Stimulated activated CD4-positive, alpha-beta T cell treated with anti-CD3 and anti-CD28 coated beads, Interleukin-1b, Interleukin-23, amount 100 ng/mL, for 24 hours (primary cell): ENCODE measurements at regions not wholly inside any gene's neighbourhood (a gene's known extent, or its start where the extent isn't known, plus 50 kb on each side); places are given as distances from the start of the nearest gene placed in this dataset.
"Not testable (repeated sequence)": the region's sequence is repeated elsewhere in the genome, so short reads cannot be mapped to it uniquely, and the experiment has no call there.

ENCODE experiments used
- DNase-seq, 4 experiments: peaks; one replicate each; pipeline ENCODE4 v3.0.0-alpha.2; 2020; ENCODE audit warnings: low read depth in 4 of 4, low spot score in 1 of 4

DNA sequence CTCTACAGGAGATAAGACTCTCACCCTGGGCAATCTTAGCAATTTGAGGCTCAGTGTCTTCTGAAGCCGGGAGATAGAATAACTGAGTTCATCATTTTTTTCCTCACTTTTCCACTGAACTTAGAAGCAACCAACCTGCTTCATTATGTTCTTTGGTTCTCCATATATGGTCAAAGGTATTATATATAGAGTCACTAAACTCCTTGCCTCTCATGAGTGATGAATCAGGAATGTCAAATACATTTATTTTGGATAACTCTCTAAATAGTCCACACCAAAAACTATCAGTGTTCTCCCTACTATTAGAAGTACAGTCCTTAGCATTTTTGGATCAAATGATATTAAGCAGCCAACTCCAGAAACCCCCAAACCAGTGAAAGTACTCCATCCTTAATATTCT, 421.5 kb upstream of the EPHA5 start:
- DNase-seq = no peak

DNA sequence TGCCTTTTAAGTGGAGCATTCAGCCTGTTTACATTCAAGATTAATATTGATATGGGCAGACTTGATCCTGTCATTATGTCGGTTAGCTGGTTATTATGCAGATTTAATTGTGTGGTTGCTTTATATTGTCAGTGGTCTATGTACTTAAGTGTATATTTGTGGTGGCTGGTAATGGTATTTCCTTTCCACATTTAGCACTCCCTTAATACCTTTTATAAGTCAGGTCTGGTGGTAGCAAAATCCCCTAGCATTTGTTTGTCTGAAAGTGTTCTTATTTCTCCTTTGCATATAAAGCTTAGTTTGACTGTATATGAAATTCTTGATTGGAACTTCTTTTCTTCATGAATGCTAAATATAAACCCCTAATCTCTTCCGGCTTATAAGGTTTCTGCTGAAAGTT, 403.7 kb upstream of the EPHA5 start:
- DNase-seq = no peak

DNA sequence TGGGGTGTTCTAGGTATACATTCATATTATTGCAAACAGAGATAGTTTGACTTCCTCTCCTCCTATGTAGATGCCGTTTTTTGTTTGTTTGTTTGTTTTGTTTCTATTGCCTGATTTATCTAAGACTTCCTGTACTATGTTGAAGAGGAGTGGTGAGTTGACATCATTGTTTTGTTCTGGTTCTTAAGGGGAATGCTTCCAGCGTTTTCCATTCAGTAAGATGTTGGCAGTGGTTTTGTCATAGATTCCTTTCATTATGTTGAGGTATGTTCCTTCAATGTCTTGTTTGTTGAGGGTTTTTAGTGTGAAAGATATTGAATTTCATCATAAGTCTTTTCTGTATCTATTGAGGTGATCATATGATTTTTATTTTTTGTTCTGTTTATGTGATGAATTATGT, 401.6 kb upstream of the EPHA5 start:
- no peak for DNase-seq

DNA sequence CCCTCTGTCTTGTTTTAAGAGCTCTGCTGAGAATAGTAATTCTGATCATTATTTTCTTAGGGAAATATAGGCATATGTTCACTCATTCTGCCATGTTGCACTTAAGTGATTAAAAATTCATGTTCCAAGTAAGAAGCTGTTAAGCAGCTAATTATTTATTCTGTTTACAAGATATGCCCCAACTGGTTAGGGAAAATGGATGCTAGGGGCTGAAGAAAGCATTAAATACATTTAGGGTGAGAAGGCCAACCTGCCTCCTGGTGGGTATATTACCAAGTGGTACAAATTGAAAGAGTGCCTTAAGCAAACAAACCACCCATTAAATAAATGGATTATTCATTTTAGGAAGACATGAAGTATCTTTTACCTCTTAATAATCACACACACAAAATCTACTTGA, 392.6 kb upstream of the EPHA5 start:
- no peak for DNase-seq

DNA sequence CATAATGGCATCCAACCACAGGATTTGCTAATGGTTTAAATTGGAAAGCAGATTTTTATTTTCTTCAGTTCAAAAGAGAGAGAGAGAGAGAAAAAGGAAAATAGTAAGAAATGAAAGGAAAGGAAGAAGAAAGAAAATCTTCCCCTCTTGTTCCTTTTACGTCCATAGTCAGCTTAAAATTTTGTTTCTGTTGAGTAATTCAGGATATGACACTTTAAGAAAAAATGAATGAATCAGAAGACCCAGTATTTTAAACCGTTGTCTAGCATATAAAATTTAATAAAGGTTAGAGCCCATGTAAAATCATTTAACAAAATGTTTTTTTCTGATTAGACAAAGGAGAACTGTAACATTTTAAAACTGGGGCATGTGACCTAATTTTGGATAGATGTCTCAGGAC, 391.8 kb upstream of the EPHA5 start:
- DNase-seq = no peak

DNA sequence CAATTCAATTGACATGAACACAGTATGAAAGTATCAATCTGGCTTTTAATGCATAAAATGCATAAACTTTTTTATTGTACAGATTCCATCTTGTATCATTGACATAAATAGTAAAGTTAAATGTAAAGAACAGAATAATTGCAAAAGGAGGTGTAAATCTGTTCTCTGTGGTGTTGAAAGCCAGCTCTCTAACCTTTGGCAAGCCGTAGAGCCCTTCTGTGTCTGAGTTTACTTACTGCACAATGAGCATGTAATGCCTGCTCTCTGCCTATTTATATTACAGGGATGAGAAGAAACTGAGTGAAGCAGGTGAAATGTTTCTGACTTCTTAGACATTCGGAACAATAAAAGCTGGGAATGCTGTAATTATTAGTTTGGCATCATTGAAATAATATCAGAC, 389.3 kb upstream of the EPHA5 start:
- no peak for DNase-seq

DNA sequence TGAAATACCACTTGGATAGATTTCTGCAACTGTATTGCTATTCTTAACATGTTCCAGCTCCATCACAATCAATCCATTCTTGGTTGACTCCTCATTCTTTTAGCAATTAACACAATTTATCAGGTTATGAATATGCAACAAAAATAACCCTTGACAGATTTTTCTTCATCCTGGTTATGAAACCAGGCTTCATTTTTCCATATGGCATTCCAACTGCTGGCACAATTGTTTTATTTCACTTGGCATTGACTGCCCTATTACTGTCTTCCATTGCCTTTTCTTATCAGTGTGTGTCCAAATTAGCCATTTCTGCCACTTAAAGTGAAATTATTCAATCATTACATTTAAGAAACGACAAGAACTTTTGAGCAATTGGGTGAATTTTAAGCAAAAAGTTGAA, 388.8 kb upstream of the EPHA5 start:
- DNase-seq = no peak

DNA sequence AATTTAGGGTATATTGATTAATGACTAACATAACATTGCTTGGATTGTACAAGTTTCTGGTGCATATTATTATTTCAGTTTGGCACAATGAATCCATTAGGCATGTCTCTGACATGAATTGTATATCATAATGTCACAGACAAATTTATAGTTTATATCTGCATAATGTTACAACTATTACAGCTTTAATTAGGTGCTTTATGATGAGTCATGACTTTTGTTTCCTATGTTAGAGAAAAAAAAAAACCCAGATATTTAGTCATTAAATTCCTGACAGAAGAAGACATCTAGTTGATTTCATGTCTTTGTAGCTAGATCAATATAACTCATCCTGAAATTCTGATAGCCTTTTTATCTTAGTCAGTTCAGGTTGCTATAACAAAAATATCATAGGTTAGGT, 385.7 kb upstream of the EPHA5 start:
- DNase-seq = no peak

DNA sequence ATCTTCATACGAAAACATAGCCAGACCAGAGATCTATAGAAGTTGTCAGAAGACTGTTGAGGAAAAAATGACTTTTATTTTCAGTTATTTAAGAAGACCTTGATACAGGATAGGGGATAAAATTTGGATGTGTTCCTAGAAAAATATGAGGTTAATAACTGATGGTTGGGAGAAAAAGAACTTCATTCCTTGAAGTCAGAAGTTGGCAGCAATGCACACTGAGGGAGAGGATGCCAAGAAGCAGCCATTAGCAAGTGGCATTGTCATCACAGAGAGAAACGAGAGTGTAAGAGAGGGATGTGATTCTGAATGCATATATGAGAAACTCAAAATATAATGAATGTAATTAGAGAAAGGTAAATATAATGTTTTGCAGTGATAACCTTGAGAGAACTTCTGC, 382.1 kb upstream of the EPHA5 start:
- DNase-seq = no peak

DNA sequence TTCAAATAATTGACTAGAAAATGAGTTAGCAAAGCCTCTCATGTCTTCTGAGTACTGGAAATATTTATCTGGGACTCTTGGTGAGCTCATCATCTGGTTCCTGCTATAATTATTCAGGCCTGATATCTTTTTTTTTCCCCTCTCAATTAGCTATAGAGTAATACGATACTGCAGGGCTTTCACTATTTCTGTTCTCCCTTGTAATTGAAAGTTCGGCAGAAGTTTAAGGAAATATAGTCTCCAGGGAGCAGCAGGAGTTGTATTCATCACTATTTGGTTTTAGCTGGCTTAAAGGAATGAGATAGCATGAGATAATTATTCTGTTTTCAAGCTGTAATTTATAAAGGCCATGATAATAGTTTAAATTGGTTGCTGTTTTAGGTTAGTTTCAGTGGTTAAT, 378.6 kb upstream of the EPHA5 start:
- DNase-seq = no peak

DNA sequence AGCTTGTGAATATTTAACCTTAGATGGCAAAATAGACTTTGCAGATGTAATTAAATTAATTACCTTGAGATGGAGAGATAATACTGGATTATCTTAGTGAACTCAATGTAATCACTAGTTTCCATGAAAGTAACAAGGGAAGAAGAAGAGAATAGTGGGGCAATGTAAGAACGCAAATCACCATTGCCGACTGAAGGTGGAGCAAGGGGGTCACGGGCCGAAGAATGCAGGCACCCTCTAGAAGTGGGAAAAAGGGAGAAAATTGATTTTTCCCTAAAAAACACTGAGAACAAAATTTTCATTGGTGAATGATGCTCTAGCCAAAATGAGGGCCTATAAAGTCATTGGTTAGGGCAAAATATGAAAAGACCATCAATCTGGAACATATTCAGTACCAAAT, 375.6 kb upstream of the EPHA5 start:
- DNase-seq = no peak

DNA sequence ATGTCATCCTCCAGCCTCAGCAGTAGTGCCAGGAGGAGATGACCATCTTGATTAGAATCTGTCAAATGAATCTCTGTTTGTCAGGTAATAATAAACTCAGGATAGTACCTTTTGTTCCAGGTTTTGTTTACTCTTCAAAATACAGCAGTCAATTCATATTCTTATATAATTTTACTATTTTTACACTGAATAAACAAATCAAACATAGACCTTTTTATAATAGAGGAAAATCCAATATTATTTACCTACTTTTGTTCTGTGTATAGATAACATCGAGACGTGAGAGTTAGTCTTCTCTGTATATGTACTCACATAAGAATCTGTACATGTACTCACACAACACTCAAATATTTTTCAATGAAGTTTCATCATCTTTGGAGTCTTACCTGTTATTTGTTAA, 365.4 kb upstream of the EPHA5 start:
- no peak for DNase-seq

DNA sequence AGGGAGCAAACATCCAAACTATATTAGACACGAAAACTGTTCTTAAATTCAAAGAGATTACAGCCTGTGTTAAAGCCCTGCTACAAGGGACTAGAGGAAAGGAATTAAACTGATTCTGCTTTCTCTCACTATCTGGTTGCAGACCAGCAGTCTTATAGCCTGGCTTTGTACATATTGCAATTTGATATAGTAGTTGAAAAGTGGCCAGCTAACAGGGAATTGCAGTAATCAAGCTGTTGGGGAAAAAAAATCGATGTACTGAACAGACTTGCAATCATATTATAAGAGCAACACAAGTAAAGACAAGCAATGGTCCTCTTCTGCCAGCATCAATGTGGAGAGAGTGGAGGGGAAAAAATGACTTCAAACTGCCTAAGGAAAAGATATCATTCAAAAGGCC, 364.4 kb upstream of the EPHA5 start:
- no peak for DNase-seq

DNA sequence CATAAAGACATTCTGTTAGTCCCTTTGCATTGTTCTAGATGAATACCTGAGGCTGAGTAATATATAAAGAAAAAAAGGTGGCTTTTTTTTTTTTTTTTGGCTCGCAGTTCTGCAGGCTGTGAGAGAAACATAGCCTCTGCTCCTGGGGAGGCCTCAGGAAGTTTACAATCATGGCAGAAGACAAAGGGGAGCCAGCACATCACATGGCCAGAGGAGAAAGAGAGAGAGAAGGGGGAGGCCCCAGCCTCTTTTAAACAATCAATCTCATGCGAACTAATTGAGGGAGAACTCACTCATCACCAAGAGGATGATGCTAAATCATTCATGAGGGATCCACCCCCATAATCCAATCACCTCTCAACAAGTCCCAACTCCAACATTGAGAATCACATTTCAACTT, 364.0 kb upstream of the EPHA5 start:
- DNase-seq = no peak

DNA sequence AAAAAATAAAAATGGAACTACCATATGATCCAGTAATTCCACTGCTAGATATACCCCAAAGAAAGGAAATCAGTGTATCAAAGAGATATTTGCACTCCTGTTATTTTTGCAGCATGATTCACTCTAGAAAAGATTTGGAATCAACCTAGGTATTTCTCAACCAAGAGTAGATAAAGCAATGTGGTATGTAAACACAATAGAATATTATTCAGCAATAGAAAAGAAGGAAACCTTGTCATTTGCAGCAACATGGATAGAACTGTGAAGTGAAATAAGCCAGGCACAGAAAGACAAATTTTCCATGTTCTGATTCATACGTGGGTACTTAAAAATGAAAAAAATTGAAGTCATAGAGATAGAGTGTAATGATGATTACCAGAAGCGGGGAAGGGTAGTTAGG, 362.3 kb upstream of the EPHA5 start:
- no peak for DNase-seq

DNA sequence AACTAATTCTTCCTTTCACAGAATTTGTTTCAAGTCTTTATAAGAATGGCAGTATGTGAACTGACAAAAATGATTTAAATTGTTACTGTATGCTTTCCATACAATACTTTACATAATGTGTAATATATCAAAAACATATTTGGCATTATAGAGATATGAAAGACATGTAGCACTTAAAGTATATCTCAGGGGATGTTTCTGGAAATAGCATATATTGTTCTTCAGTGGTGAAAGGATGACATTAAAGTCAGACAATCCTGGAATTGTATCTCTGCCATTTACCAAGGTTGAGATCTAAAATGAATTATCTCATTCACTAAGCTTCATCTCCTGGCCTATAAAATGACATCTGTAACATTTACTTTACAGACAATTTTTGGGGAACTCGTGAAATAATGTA, 358.4 kb upstream of the EPHA5 start:
- DNase-seq = no peak

DNA sequence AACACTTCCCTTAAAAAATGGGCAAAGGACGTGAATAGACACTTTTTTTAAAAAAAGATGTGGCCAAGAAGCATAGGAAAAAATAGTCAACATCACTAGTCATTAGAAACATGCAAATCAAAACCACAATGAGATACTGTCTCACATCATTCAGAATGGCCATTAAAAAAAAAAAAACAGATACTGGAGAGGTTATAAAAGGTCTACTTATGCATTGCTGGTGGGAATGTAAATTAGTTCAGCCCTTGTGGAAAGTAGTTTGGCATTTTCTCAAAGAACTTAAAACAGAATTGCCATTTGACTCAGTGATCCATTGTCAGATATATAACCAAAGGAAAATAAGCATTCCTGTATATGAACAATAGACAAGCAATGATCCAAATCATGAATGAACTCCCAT, 352.8 kb upstream of the EPHA5 start:
- DNase-seq = no peak

DNA sequence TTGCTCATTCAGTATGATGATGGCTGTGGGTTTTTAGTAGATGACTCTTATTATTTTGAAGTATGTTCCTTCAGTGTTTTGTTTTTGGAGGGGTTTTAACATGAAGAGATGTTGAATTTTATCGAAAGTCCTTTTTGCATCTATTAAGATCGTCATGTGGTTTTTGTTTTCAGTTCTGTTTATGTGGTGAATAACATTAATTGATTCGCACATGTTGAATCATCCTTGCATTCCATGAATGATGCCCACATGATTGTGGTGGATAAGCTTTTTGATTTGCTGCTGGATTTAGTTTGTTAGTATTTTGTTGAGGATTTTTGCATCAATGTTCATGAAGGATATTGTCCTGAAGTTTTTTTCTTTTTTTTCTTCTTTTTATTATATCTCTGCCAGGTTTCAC, 347.4 kb upstream of the EPHA5 start:
- no peak for DNase-seq

DNA sequence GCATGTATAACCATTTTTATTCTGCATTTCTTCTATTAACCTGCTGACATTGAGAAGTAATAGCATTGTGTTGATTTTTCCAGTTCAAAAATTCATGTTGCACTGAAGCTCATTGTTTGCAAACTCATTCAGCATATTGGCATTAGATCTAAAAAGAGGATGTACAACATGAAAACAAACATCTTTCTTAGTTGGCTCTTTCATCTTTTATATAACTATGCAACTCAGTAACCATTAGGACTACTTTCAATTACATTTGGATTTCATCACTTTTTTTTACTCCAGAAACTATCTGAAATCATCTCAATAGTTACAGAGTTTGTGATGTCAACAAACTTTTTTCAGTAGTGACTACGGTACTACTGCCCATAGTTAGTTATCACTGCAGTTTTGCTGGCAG, 346.0 kb upstream of the EPHA5 start:
- DNase-seq = no peak

DNA sequence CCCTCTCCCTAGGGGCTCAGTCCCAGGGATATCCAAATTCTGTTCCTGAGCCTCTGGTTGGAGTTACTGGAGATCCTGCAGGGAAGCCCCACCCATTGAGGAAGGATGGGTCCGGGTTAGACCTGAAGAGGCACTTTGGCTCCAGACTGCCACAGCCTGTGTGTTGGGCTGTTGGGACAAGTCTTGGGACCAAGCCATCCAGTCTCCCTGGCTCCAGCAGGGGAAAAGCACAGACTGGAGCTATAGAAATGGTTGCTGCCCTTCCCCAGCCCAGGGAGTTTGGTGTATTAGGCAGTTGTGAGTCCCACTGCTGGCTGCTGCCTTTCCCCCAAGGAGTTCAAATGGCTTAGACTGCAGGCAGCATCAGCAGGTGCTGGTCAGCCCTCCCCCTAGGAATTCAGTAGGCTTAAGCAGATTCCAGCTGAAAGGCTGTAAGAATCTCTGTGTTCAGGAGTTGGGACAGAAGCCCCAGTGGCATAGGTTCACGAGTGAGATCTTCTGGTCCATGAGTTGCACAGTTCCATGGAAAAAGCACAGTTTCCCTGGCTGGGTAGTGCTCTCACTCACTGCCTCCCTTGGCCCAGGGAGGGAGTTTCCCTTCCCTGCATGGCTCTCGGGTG, 344.0 kb upstream of the EPHA5 start:
- no peak for DNase-seq

DNA sequence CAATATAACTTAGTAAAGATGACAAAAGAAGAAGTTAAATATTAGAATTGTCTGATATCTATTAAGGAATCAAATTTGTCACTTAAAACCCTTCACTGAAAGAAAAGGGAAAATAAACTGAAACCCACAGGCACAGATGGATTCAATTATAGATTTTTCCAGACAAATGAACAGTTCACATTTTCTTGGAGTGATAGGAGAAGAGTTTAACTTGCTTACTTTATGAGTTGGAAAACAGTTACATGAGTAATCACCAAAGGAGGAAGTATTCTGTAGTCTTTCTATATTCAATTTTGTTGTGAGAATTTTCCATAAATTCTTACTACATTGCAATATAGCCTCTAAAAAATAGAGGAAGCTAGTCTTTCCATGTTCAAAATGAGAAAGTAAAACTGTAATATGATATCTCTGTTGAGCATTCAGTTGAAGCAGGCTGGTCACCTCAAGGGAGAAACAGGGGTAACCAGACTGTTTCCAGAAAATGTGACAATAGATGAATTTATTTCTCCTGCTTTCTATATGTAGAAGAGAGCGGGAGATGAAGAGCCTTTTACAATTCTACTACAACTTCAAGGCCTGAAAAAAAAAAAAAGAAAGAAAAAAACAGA, 330.3 kb upstream of the EPHA5 start:
- DNase-seq = no peak

DNA sequence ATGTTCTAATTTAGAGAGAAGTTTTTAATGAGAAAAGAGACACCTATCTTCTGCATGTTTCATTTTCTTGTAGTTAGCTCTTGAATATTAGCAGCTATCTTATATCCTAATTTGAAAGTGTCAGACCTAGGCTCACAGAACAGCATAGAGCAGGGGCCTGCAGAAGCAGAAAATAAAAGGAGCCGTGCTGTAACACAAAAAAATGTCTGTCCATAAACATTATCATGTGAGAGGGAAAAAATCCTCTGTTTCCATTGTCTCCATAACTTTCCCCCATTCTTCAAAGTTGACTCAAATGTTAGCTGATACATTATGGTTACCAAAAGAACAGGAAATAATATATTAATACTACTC, 329.2 kb upstream of the EPHA5 start:
- no peak for DNase-seq

DNA sequence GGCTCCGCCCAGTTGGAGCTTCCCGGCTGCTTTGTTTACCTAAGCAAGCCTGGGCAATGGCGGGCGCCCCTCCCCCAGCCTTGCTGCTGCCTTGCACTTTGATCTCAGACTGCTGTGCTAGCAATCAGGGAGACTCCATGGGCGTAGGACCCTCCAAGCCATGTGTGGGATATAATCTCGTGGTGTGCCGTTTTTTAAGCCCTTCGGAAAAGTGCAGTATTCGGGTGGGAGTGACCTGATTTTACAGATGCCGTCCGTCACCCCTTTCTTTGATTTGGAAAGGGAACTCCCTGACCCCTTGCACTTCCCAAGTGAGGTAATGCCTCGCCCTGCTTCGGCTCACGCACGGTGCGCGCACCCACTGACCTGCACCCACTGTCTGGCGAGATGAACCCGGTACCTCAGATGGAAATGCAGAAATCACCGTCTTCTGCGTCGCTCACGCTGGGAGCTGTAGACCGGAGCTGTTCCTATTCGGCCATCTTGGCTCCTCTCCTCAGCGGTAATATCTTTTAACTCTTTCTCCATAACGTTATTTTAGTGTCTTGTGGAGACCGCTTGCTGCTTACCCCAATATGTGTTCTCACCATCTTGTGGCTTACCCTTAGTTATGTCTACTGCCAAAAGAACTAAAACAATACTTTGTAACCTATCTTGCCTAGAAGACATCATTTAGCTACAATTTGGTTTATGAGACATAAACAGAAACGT, 328.7 kb upstream of the EPHA5 start:
- DNase-seq = not testable (repeated sequence)
